T-helper 2 cell (primary cell): ENCODE measurements at regions not wholly inside any gene's neighbourhood (a gene's known extent, or its start where the extent isn't known, plus 50 kb on each side); places are given as distances from the start of the nearest gene placed in this dataset.
"Not testable (repeated sequence)": the region's sequence is repeated elsewhere in the genome, so short reads cannot be mapped to it uniquely, and the experiment has no call there.

Experiments
- DNase-seq, 5 experiments: peaks; one replicate each; pipeline versions ENCODE4 v3.0.0 to v3.0.0-alpha.2; 2012 to 2022

DNA sequence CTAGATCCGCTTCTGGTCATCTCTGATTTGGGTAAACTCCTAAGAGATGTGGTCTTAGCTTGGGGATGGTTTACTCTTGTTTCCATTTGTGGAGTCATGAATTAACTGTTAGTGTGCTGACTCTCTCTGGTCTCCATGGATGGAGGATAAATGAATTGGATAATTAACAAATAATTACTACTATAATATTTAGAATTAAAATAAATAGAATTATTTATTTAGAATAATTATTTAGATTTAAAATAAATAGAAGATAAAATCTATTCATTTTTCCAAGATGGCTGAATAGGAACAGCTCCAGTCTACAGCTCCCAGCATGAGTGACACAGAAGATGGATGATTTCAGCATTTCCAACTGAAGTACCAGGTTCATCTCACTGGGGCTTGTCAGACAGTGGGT lies 1587.4 kb upstream of the AGA start:
- DNase-seq = no peak

- DNase-seq = no peak
Measured at GRCh38 chr4:179040259-179040658, 1598.0 kb upstream of the AGA start.

DNA sequence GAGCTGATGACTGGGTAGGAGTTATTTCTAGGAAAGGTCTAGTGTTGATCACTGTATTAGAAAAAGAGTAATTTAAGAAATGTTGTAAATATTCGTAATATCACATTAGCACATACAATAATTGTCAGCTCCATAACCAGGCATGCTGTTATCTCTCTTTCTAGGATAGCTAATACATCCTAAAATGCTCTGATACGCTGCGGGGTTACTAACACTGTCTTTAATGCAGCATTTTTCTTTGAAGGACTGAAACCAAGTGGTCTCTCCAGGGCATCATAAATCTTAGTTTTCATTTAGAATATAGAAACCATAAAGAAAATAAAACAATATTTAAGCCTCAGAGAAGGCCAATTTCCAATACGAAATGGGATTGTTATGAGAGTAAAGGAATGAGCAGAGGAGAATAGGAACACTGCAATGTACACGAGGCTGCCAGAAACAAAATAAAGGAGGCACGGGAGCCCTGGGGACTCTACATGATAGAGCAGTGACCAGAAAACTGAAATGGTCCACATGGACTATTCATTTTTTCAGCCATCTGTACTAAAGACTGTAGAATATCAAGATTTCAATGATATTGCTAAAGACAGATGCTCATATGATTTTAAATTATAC lies 1606.7 kb upstream of the AGA start:
- no peak for DNase-seq

- DNase-seq = no peak
Measured at GRCh38 chr4:179051206-179051605, 1609.0 kb upstream of the AGA start.

GRCh38 chr4:179059396-179059795 lies 1617.2 kb upstream of the AGA start:
- no peak for DNase-seq

GRCh38 chr4:179066254-179066653 lies 1624.0 kb upstream of the AGA start:
- not testable (repeated sequence) for DNase-seq

DNA sequence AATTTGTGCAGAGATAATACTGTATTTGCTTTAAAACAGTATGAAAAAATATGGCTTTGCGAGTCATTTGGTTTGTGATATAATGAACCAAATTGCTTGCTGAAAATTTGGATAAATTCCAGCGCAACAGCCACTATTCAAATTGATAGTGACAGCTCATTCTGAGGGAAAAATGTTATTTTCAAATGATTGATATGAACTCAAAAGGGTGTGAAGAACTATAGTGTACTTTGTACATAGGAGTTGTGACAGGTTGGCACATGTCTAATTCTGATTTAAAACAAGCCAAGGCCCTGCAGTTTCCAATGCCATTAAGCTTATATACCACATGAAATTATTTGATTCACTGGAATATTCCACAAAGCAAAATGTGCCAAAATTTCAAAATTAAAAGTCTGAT lies 1628.9 kb upstream of the AGA start:
- DNase-seq = no peak

- no peak for DNase-seq
Measured at GRCh38 chr4:179076865-179077264, 1634.6 kb upstream of the AGA start.

GRCh38 chr4:179095585-179096221 lies 1653.5 kb upstream of the AGA start:
- DNase-seq = peak in 1 of 5 experiments; percentile 11

DNA sequence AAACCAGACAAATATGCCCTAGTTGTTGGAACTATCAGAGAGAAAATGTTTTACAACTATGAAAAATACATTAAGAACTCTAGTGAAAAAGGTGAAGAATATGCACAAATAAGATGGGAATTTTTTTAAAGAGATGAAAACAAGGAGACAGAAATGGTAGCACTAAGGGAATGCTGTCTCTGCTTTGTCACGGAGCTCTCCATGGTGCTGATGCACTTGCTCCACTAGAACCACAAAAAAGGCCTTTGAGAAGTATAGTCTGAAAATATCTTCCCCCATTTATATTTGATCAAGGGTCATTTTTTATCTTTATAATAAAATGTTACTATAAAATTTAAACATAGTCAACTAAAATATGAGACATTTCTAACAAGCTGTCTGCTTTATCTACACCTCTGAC lies 1655.5 kb upstream of the AGA start:
- DNase-seq = peak in 1 of 5 experiments; percentile 1

- DNase-seq = no peak
Measured at GRCh38 chr4:179110356-179110755, 1668.1 kb upstream of the AGA start.

GRCh38 chr4:179110816-179111215 lies 1668.6 kb upstream of the AGA start:
- no peak for DNase-seq

DNA sequence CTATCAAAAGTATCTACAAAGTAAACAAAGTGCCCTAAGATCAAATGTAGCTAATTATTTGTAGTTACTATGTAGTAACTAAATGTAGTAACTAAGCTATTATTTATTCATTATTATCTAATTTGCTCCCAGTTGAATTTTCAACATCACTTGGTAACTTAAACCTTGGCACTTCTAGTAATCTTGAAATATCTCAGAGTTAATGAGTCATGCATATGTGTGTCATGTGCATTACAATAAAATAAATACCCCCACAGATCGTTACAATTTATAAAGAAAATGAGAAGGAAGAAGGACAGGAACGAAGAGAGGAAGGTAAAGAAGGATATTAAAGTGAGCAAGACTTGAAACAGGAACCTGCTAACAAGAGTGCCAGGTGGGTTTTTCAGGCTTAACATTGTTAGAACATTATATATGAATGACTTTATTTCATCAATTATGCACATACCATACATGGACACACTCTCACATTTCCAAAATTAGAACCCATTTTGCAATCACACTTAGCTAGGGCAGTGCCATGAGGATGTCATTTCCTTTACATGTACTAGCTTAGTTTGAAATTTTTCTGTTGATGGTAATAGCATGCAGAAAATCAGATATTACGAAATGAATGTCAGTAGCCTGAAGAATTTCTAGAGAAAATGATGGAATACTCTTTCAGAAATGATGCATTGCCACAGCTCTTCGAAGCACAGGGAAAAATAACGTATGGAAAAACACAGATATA lies 1670.4 kb upstream of the AGA start:
- no peak for DNase-seq

DNA sequence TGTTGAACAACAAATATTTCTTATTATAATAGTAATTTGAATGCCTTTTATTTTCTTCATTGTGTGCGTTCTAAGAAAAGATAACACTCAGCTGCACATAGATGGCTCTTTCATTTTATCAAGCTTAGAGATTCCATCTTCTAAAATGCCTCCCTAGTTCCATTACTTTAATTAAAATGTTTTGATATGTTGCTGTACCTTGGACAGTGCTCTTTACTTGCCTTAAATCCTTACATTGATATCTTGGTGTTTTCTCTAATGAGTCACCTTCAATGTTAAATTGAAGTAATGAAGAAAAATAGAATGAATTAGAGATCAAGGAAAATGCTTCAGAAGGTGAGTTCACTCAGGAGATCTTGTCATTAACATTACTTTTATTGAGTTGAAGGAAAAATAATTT lies 1672.4 kb upstream of the AGA start:
- no peak for DNase-seq

DNA sequence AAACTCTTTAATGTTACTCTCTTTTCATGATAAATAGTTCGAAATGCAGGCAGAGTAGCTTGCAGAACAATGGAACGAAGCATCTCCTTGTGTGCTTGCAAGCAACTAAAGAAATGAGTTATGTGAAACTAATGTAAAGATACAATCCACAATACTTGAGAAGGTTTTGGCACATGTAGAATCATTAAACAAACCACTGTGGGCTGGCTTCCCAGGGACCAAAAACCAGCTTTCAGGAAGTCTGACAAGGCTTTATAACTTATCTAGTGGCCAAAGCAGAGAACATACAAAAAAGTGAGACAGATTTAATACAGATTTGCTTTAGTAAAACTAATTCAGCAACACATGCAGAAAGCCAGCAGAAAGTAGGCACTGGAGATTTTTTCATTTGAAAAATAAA lies 1673.8 kb upstream of the AGA start:
- DNase-seq = no peak

DNA sequence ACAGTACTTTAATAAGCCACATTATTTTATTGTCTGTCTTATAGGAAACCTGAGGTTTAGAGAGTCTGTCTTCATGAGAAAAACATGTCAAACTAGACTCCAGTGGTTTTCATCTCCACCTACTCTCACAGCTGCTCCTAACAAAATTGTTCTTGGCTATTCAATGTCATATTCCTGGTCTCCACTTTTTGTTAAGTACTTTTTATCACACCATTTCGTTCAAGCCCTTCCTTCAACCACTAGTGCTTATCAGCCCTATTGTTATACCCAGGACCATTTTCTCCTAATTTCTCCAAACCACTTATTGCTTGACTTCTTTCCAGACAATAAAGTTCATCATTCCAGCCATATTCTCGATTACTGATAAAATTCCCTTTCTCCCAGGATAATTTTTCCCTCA lies 1674.3 kb upstream of the AGA start:
- DNase-seq = no peak

DNA sequence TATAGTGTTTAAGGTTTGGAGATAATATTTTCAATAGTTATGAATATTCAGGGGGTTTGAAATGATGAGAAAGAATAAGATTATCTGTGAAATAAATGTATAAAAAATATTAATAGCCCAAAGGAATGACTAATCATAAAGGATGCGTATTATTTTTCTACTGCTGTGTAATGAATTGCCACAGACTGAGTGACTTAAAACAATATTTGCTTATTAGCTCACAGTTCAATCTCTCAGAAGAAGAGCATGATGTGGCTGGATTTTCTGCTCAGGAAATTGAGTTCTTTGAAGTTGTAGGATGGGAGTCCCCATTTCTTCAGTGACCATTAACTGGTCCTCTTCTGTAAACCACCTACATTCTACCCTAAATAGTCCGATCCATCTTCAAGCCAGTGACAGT lies 1680.8 kb upstream of the AGA start:
- DNase-seq = no peak

DNA sequence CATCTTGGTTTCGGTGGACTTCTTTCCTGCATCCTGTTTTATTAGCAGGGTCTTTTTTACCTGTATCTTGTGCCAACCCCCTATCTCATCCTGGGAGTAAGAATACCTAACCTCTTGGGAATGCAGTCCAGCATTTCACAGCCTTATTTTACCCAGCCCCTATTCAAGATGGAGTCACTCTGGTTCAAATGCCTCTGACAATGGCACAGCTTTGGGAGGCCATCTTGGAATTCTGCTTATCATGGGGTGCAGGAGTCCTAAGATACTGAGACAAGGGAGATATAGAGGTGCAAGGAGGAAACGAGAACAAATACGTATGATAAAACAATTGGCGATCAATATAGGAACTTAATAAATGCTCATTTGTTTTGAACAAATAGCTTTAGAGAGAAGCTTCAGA lies 1682.2 kb upstream of the AGA start:
- no peak for DNase-seq

- no peak for DNase-seq
Measured at GRCh38 chr4:179124957-179125356, 1682.7 kb upstream of the AGA start.

GRCh38 chr4:179125870-179126269 lies 1683.6 kb upstream of the AGA start:
- no peak for DNase-seq

DNA sequence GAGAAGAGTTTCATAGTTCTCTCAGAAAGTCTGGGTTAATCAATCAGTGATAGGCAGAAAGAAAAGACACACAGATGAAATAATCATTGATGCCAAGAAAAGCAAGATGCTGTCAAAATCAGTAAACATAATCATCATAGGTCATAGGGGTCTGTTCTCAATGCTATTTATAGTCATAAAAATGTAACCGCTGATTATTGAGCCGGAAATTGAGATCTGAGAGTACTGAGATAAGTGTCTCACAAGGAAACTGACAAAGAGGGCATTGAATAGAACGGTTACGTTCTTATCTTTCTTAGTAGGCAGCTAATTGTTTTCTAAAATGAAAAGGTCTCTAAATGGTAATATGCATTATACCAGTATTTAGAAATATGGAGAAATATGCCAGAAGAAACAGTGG lies 1686.1 kb upstream of the AGA start:
- DNase-seq = no peak

GRCh38 chr4:179130122-179130714 lies 1688.0 kb upstream of the AGA start:
- no peak for DNase-seq

GRCh38 chr4:179145746-179146525 lies 1703.7 kb upstream of the AGA start:
- no peak for DNase-seq
